ENCODE measurements at regions not wholly inside any gene's neighbourhood (a gene's known extent, or its start where the extent isn't known, plus 50 kb on each side); places are given as distances from the start of the nearest gene placed in this dataset.

GRCh38 chr7:136058546-136058945 lies 81.4 kb upstream of the MTPN start:
- Histone ChIP-seq H3K36me3 (ENCODE audit: control insufficient read depth in 4 of 4, insufficient read depth in 3 of 4, low read depth in 1 of 4, low read length in 3 of 4) (no peaks in the 10 kb centered on the region), H3K4me3 (ENCODE audit: low read depth in 1 of 3, low read length in 3 of 3) (no peak overlapping the region), H3K27me3 (ENCODE audit: control insufficient read depth in 4 of 4, insufficient read depth in 4 of 4, low read length in 3 of 4) (no peaks in the 10 kb centered on the region), H3K9ac (ENCODE audit: low read depth in 1 of 2, low read length in 2 of 2) (no peak overlapping the region), H3K9me3 (ENCODE audit: control insufficient read depth in 4 of 4, low read length in 3 of 4) (no peaks in the 10 kb centered on the region), H3K4me1 (ENCODE audit: control insufficient read depth in 4 of 4, insufficient read depth in 4 of 4, low read length in 3 of 4) (no peaks in the 10 kb centered on the region), H3K27ac (ENCODE audit: low read depth in 1 of 2, low read length in 2 of 2) (no peak overlapping the region)
- TF ChIP-seq ATF3 (IDR thresholded peaks at IDR 0.05) (no peak), JUND (IDR thresholded peaks at IDR 0.05) (no peak), HNF4G (IDR thresholded peaks at IDR 0.05) (no peak), GABPA (IDR thresholded peaks at IDR 0.05 in 1 of 2, conservative IDR thresholded peaks at IDR 0.05 in 1 of 2) (no peak), RAD21 (IDR thresholded peaks at IDR 0.05) (no peak), NR2F2 (IDR thresholded peaks at IDR 0.05) (no peak), MAX (IDR thresholded peaks at IDR 0.05) (no peak), CTCF (IDR thresholded peaks at IDR 0.05; ENCODE audit: low read depth, low read length, missing input control) (no peak), FOXA2 (IDR thresholded peaks at IDR 0.05) (no peak)
- no peak for DNase-seq (ENCODE audit: low spot score)

- Histone ChIP-seq H3K9ac (ENCODE audit: low read depth in 1 of 2, low read length in 2 of 2) (no peak overlapping the region), H3K4me1 (ENCODE audit: control insufficient read depth in 4 of 4, insufficient read depth in 4 of 4, low read length in 3 of 4) (no peaks in the 10 kb centered on the region), H3K9me3 (ENCODE audit: control insufficient read depth in 4 of 4, low read length in 3 of 4) (no peaks in the 10 kb centered on the region), H3K27me3 (ENCODE audit: control insufficient read depth in 4 of 4, insufficient read depth in 4 of 4, low read length in 3 of 4) (no peaks in the 10 kb centered on the region), H3K27ac (ENCODE audit: low read depth in 1 of 2, low read length in 2 of 2) (no peak overlapping the region), H3K36me3 (ENCODE audit: control insufficient read depth in 4 of 4, insufficient read depth in 3 of 4, low read depth in 1 of 4, low read length in 3 of 4) (no peaks in the 10 kb centered on the region), H3K4me3 (ENCODE audit: low read depth in 1 of 3, low read length in 3 of 3) (no peak overlapping the region)
- WGBS = 70% methylated on average over 6 of the region's 6 CpGs
- DNase-seq (ENCODE audit: low spot score) = no peak
- TF ChIP-seq SP1 (IDR thresholded peaks at IDR 0.05) = no peak
- TF ChIP-seq REST (IDR thresholded peaks at IDR 0.05) = no peak
- TF ChIP-seq MAX (IDR thresholded peaks at IDR 0.05) = no peak
- no peak for TF ChIP-seq TAF1 (conservative IDR thresholded peaks at IDR 0.05)
- TF ChIP-seq RXRA (IDR thresholded peaks at IDR 0.05) = no peak
- no peak for TF ChIP-seq NR2F2 (IDR thresholded peaks at IDR 0.05)
- TF ChIP-seq HNF4G (IDR thresholded peaks at IDR 0.05) = no peak
- TF ChIP-seq RAD21 (IDR thresholded peaks at IDR 0.05) = no peak
- TF ChIP-seq JUND (IDR thresholded peaks at IDR 0.05) = no peak
Observed at GRCh38 chr7:136057509-136057908, 80.3 kb upstream of the MTPN start.

All from liver (tissue), 8 donors.